ENCODE measurements at regions not wholly inside any gene's neighbourhood (a gene's known extent, or its start where the extent isn't known, plus 50 kb on each side); places are given as distances from the start of the nearest gene placed in this dataset.

- Histone ChIP-seq H2AFZ (ENCODE audit: insufficient read depth, low read depth, low read length, poor library complexity, severe bottlenecking) (no peak overlapping the region), H3K27ac (ENCODE audit: low read length in 2 of 2) (no peak overlapping the region), H3K4me2 (replicated peaks; ENCODE audit: low read depth, low read length, poor library complexity, severe bottlenecking) (no peak overlapping the region), H3K27me3 (replicated peaks in 1 of 4; ENCODE audit: control extremely low read depth in 1 of 4, control insufficient read depth in 3 of 4, insufficient read depth in 4 of 4, low read length in 3 of 4) (peaks cover 0 to 2% (median 0%) of the 10 kb centered on the region in 4 experiments), H3K36me3 (replicated peaks in 1 of 2; ENCODE audit: control extremely low read depth in 1 of 2, control insufficient read depth in 1 of 2, extremely low read depth in 1 of 2, insufficient read depth in 2 of 2, low read length in 1 of 2) (no peaks in the 10 kb centered on the region), H3K9me3 (ENCODE audit: control extremely low read depth in 1 of 3, control insufficient read depth in 2 of 3, insufficient read depth in 1 of 3, low read length in 2 of 3) (no peaks in the 10 kb centered on the region), H3K4me3 (ENCODE audit: control extremely low read depth in 1 of 5, extremely low read depth in 1 of 5, insufficient read depth in 1 of 5, low read depth in 2 of 5, low read length in 4 of 5) (no peak overlapping the region), H4K20me1 (ENCODE audit: control insufficient read depth, insufficient read depth, low read length, poor library complexity, severe bottlenecking) (no peaks in the 10 kb centered on the region), H3K4me1 (ENCODE audit: control insufficient read depth in 2 of 2, insufficient read depth in 2 of 2, low read length in 2 of 2) (no peaks in the 10 kb centered on the region), H3K9ac (ENCODE audit: low read length) (no peak overlapping the region), H3K79me2 (ENCODE audit: control insufficient read depth, insufficient read depth, low read length) (no peaks in the 10 kb centered on the region)
- intact Hi-C loops (cut with micrococcal nuclease), result no loop called here
- no peak overlapping the region for H3K27ac Mint-ChIP-seq
- ChIA-PET CTCF (no interaction called here), POLR2A (no interaction called here)
- H3K27me3 Mint-ChIP-seq, result peaks cover 4% of the 10 kb centered on the region
- H3K9me3 Mint-ChIP-seq (ENCODE audit: insufficient read depth), result no peaks in the 10 kb centered on the region
- no CpG with 5 or more reads among the region's 1 CpG for WGBS (ENCODE audit: insufficient coverage)
- H3K4me3 Mint-ChIP-seq, result no peak overlapping the region
- no peak for DNase-seq
- no peak for ATAC-seq (ENCODE audit: low read depth)
- H3K4me1 Mint-ChIP-seq, result no peaks in the 10 kb centered on the region
- TF ChIP-seq CTCF (IDR thresholded peaks at IDR 0.05) (no peak), EZH2 (IDR thresholded peaks at IDR 0.05; ENCODE audit: borderline replicate concordance, insufficient read depth, low read depth, low read length, poor library complexity, severe bottlenecking) (no peak)
These were observed 230.8 kb downstream of the CTH start for GRCh38 chr1:70641868-70642267.

GRCh38 chr1:70656361-70656760 lies 245.3 kb downstream of the CTH start:
- Histone ChIP-seq H4K20me1 (ENCODE audit: control insufficient read depth, insufficient read depth, low read length, poor library complexity, severe bottlenecking) (no peaks in the 10 kb centered on the region), H3K36me3 (replicated peaks in 1 of 2; ENCODE audit: control extremely low read depth in 1 of 2, control insufficient read depth in 1 of 2, extremely low read depth in 1 of 2, insufficient read depth in 2 of 2, low read length in 1 of 2) (no peaks in the 10 kb centered on the region), H3K27me3 (replicated peaks in 1 of 4; ENCODE audit: control extremely low read depth in 1 of 4, control insufficient read depth in 3 of 4, insufficient read depth in 4 of 4, low read length in 3 of 4) (no peaks in the 10 kb centered on the region), H3K27ac (ENCODE audit: low read length in 2 of 2) (no peak overlapping the region), H3K9me3 (ENCODE audit: control extremely low read depth in 1 of 3, control insufficient read depth in 2 of 3, insufficient read depth in 1 of 3, low read length in 2 of 3) (no peaks in the 10 kb centered on the region), H2AFZ (ENCODE audit: insufficient read depth, low read depth, low read length, poor library complexity, severe bottlenecking) (no peak overlapping the region), H3K4me2 (replicated peaks; ENCODE audit: low read depth, low read length, poor library complexity, severe bottlenecking) (no peak overlapping the region), H3K4me1 (ENCODE audit: control insufficient read depth in 2 of 2, insufficient read depth in 2 of 2, low read length in 2 of 2) (no peaks in the 10 kb centered on the region), H3K9ac (ENCODE audit: low read length) (no peak overlapping the region), H3K79me2 (ENCODE audit: control insufficient read depth, insufficient read depth, low read length) (no peaks in the 10 kb centered on the region), H3K4me3 (ENCODE audit: control extremely low read depth in 1 of 5, extremely low read depth in 1 of 5, insufficient read depth in 1 of 5, low read depth in 2 of 5, low read length in 4 of 5) (no peak overlapping the region)
- POLR2A ChIA-PET, result no interaction called here
- H3K4me3 Mint-ChIP-seq, result no peak overlapping the region
- DNase-seq (no peak), ATAC-seq (ENCODE audit: low read depth) (no peak)
- no peak overlapping the region for H3K27ac Mint-ChIP-seq
- no peak for TF ChIP-seq EZH2 (IDR thresholded peaks at IDR 0.05; ENCODE audit: borderline replicate concordance, insufficient read depth, low read depth, low read length, poor library complexity, severe bottlenecking)
- no peak for TF ChIP-seq CTCF (IDR thresholded peaks at IDR 0.05)
- intact Hi-C loops (cut with micrococcal nuclease), result no loop called here
- no peaks in the 10 kb centered on the region for H3K4me1 Mint-ChIP-seq
- CTCF ChIA-PET, result no interaction called here
- no peaks in the 10 kb centered on the region for H3K9me3 Mint-ChIP-seq (ENCODE audit: insufficient read depth)
- H3K27me3 Mint-ChIP-seq, result peaks cover 4% of the 10 kb centered on the region
- WGBS (ENCODE audit: insufficient coverage), result no CpG with 5 or more reads among the region's 2 CpGs
